Body of pancreas (tissue), 4 donors: ENCODE measurements at regions not wholly inside any gene's neighbourhood (a gene's known extent, or its start where the extent isn't known, plus 50 kb on each side); places are given as distances from the start of the nearest gene placed in this dataset.

Source experiments
- CTCF ChIP-seq, 7 experiments: fragments of 450-650 bp in 4 of 7; fragments of 200-600 bp in 3 of 7; sonication (generic) in 3 of 7; IDR thresholded peaks; one replicate each; pipeline ENCODE4 v1.5.1; 2016 to 2019; ENCODE audit warnings: antibody characterized with exemption in 7 of 7
- POLR2A ChIP-seq, 3 donors: fragments of 450-650 bp; IDR thresholded peaks; one replicate each; pipeline ENCODE4 v1.6.1; 2016; ENCODE audit warnings: antibody characterized with exemption in 3 of 3, mild to moderate bottlenecking in 2 of 3

- TF ChIP-seq CTCF (IDR thresholded peaks at IDR 0.05): no peak
- TF ChIP-seq POLR2A (IDR thresholded peaks at IDR 0.05): no peak
Observed at GRCh38 chr18:37853706-37854105, 288.1 kb upstream of the CELF4 start.
